T-helper 2 cell treated with Interferon-gamma antibody and Interleukin-4, amounts not matched to agents 5 μg/mL and 100 μg/mL, for 36 hours (primary cell): ENCODE measurements at regions not wholly inside any gene's neighbourhood (a gene's known extent, or its start where the extent isn't known, plus 50 kb on each side); places are given as distances from the start of the nearest gene placed in this dataset.

ENCODE experiments used
- DNase-seq: peaks from one replicate; pipeline ENCODE4 v3.0.0; 2021; ENCODE audit warnings: low spot score
- H3K27ac Mint-ChIP-seq: one replicate; pipeline ENCODE4 v1.8.0; 2021; ENCODE audit warnings: mild to moderate bottlenecking, mixed read lengths
- H3K27me3 Mint-ChIP-seq: one replicate; pipeline ENCODE4 v1.8.0; 2021; ENCODE audit warnings: low read depth, mixed read lengths
- H3K36me3 Mint-ChIP-seq: one replicate; pipeline ENCODE4 v1.8.0; 2021; ENCODE audit warnings: low read depth, mixed read lengths
- H3K4me1 Mint-ChIP-seq: one replicate; pipeline ENCODE4 v1.8.0; 2021; ENCODE audit warnings: low read depth, mixed read lengths
- H3K4me3 Mint-ChIP-seq: one replicate; pipeline ENCODE4 v1.8.0; 2022; ENCODE audit warnings: mild to moderate bottlenecking, moderate library complexity, mixed read lengths
- H3K9me3 Mint-ChIP-seq: one replicate; pipeline ENCODE4 v1.8.0; 2021; ENCODE audit warnings: mixed read lengths

DNA sequence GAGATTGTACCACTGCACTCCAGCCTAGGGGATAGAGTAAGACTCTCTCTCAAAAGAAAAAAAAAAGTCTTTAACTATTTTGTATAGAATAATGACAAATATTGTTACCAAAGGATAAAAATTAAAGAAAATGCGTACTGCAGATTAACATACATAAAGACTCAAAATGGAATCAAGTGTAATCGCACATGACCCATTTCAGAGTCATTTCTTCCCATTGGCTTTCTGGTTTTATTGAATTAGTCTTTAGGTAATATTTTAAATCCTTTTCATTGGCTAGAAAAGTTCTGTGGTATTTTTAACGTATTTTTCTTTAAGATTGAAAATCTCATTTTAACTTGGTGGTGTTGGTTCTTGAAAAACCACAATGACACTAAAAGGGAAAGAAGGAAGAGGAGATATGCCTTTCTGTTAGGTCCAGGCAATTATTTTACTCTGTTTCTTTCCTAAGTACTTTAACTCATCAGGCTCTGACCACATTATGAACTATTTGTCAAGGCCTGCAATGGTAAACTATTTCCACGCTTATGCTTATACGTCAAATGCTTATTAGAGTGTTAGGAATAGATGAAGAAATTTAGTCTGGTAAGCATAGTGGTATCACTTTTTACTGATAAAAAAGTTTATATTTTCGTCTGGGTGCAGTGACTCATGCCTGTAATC, 52.3 kb downstream of the PLEKHG1 start:
- Mint-ChIP-seq H3K27ac (no peak overlapping the region), H3K4me1 (no peaks in the 10 kb centered on the region), H3K9me3 (no peaks in the 10 kb centered on the region), H3K27me3 (peaks cover 2% of the 10 kb centered on the region), H3K36me3 (no peaks in the 10 kb centered on the region), H3K4me3 (no peak overlapping the region)
- no peak for DNase-seq

DNA sequence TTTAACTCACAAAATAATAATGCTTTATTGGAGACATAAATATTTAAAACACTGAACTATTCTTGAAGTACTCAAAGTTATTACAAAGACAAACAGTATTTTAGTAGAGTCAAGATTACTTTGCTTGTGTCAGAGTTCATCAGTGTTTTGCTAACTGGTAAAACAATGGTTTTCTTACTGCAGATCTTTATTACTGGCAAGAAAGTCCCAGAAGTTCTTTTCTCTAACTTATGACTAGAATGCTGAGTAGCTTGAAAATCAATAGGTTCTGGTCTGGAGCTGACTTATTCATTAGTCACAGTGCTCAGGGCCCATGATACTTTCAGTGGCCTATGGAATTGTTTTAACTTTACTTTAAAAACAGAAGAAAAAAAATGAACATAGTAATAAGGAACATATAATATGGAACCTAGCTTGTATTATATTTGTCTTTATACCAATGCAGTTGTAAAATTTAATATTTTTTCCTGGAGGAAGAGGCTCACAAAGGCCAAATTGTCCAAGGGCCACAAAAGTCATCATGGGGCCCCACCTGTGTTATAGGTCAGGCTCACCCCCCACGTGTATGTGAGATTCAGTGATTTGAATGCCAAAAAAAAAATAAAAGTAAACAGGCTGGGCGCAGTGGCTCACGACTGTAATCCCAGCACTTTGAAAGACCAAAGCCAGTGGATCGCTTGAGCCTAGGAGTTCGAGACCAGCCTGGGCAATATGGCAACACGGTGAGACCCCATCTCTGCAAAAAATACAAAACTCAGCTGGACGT, 53.3 kb downstream of the PLEKHG1 start:
- H3K36me3 Mint-ChIP-seq: no peaks in the 10 kb centered on the region
- no peaks in the 10 kb centered on the region for H3K9me3 Mint-ChIP-seq
- H3K4me3 Mint-ChIP-seq: no peak overlapping the region
- no peaks in the 10 kb centered on the region for H3K4me1 Mint-ChIP-seq
- peaks cover 5% of the 10 kb centered on the region for H3K27me3 Mint-ChIP-seq
- DNase-seq: no peak
- no peak overlapping the region for H3K27ac Mint-ChIP-seq

DNA sequence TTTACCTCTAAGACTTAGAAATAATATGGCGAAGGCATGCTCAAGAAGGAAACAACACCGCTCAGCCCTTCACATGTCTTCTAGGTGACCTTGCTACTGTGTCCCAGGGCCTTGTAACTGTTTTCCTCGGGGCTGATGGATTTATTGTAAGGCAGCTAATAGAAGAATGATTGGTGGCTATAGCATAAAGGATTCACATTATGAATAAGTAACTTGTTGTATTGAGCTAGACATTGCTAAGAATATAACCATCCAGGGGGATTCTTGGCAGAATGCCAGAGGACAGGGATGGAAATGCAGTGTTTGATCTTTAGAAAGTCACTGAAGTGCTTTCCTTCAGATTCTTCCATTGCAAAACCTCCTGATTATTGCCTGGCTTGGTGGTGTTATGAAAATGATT, 54.9 kb downstream of the PLEKHG1 start:
- Mint-ChIP-seq H3K36me3 (no peaks in the 10 kb centered on the region), H3K9me3 (no peaks in the 10 kb centered on the region), H3K27ac (no peak overlapping the region), H3K4me1 (no peaks in the 10 kb centered on the region), H3K27me3 (peaks cover 8% of the 10 kb centered on the region), H3K4me3 (no peak overlapping the region)
- DNase-seq: no peak

DNA sequence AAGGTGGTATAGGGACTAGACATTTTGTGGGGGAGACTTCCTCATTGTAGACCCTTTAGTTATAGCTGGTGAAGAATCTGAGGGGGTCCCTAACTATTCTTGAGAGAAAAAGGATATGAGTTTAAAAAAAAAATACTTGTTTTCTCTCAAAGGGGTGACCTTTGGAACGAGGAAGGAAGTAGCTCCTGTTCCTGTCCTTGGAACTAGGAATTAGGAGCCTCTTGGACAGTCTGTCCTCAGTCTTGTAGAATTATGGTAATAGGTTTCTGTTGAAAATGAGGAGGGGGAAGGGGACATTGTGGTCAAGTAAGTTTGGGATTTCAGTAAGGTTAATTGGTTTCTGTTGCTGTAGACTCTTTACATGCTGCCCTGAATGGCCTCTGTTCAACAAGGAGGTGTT, 56.5 kb downstream of the PLEKHG1 start:
- no peaks in the 10 kb centered on the region for H3K4me1 Mint-ChIP-seq

GRCh38 chr6:150658421-150658820, 58.7 kb downstream of the PLEKHG1 start:
- Mint-ChIP-seq H3K27ac (no peak overlapping the region), H3K36me3 (no peaks in the 10 kb centered on the region), H3K4me1 (no peaks in the 10 kb centered on the region), H3K4me3 (no peak overlapping the region), H3K9me3 (no peaks in the 10 kb centered on the region), H3K27me3 (peaks cover 13% of the 10 kb centered on the region)
- DNase-seq: no peak

More for the DNA sequence above, 56.5 kb downstream of the PLEKHG1 start:
- no peaks in the 10 kb centered on the region for H3K9me3 Mint-ChIP-seq
- H3K36me3 Mint-ChIP-seq: no peaks in the 10 kb centered on the region
- H3K4me3 Mint-ChIP-seq: no peak overlapping the region
- H3K27ac Mint-ChIP-seq: no peak overlapping the region
- peaks cover 13% of the 10 kb centered on the region for H3K27me3 Mint-ChIP-seq
- no peak for DNase-seq

GRCh38 chr6:150659046-150659763, 59.5 kb downstream of the PLEKHG1 start:
- no peak for DNase-seq
- H3K27me3 Mint-ChIP-seq: peaks cover 13% of the 10 kb centered on the region
- no peaks in the 10 kb centered on the region for H3K9me3 Mint-ChIP-seq
- H3K36me3 Mint-ChIP-seq: no peaks in the 10 kb centered on the region
- H3K4me1 Mint-ChIP-seq: no peaks in the 10 kb centered on the region
- no peak overlapping the region for H3K27ac Mint-ChIP-seq
- no peak overlapping the region for H3K4me3 Mint-ChIP-seq

GRCh38 chr6:150661216-150662007, 61.7 kb downstream of the PLEKHG1 start:
- Mint-ChIP-seq H3K36me3 (no peaks in the 10 kb centered on the region), H3K4me3 (no peak overlapping the region), H3K27me3 (peaks cover 13% of the 10 kb centered on the region), H3K4me1 (no peaks in the 10 kb centered on the region), H3K9me3 (no peaks in the 10 kb centered on the region), H3K27ac (no peak overlapping the region)
- no peak for DNase-seq

- Mint-ChIP-seq H3K27me3 (peaks cover 11% of the 10 kb centered on the region), H3K27ac (no peak overlapping the region), H3K36me3 (no peaks in the 10 kb centered on the region), H3K4me3 (no peak overlapping the region), H3K9me3 (no peaks in the 10 kb centered on the region), H3K4me1 (no peaks in the 10 kb centered on the region)
- no peak for DNase-seq
These were observed 63.1 kb downstream of the PLEKHG1 start for GRCh38 chr6:150662814-150663213.

DNA sequence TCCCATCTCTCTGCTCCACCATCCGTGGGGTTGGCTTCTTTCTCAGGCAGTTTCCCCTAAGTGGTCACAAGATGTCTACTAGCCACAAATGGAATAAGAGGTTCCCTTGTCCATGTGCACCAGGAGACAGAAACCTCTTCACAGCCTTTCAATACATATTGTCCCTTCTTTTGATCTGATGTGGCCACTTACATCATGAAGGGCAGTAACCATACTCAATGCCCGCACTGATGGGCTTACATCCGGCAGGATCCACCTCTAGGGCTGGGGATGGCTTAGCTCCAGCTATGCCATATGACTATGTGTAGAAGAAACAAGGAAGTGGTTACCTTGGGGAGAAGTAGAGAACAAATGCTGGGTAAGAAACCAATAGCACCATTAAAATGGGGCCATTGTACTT, 64.4 kb downstream of the PLEKHG1 start:
- no peak overlapping the region for H3K4me3 Mint-ChIP-seq
- H3K4me1 Mint-ChIP-seq: peaks cover 1% of the 10 kb centered on the region
- H3K36me3 Mint-ChIP-seq: no peaks in the 10 kb centered on the region
- DNase-seq: no peak
- peaks cover 11% of the 10 kb centered on the region for H3K27me3 Mint-ChIP-seq
- no peak overlapping the region for H3K27ac Mint-ChIP-seq
- no peaks in the 10 kb centered on the region for H3K9me3 Mint-ChIP-seq

DNA sequence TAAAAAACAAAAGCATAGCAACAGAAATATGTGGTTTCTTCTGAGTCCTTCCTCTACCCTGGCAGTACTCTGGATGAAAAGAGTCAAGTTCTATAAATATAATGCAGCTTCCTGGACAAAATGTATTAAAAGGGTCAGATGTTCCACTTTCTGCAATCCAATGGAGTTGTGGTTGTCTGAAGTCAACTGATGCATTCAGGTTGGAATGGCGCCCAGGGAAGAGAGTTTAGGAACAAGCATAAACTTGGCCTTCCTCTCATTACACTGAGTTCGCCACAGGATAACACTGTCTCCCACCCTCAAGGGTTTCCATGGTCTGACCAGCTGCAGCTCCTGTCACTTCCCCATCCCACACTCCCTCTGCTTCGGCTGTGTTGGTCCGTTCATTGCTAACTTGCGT, 66.4 kb downstream of the PLEKHG1 start:
- no peak for DNase-seq
- Mint-ChIP-seq H3K4me3 (no peak overlapping the region), H3K4me1 (peaks cover 1% of the 10 kb centered on the region), H3K27ac (no peak overlapping the region), H3K9me3 (no peaks in the 10 kb centered on the region), H3K27me3 (peaks cover 2% of the 10 kb centered on the region), H3K36me3 (no peaks in the 10 kb centered on the region)

- Mint-ChIP-seq H3K36me3 (no peaks in the 10 kb centered on the region), H3K27me3 (peaks cover 5% of the 10 kb centered on the region), H3K4me3 (no peak overlapping the region), H3K4me1 (peaks cover 1% of the 10 kb centered on the region), H3K9me3 (no peaks in the 10 kb centered on the region), H3K27ac (no peak overlapping the region)
- DNase-seq: no peak
These were observed 67.7 kb downstream of the PLEKHG1 start for GRCh38 chr6:150667359-150667758.

- DNase-seq: no peak
These were observed 68.5 kb downstream of the PLEKHG1 start for GRCh38 chr6:150667977-150668716.

GRCh38 chr6:150668900-150669302, 69.2 kb downstream of the PLEKHG1 start:
- Mint-ChIP-seq H3K27ac (no peak overlapping the region), H3K9me3 (no peaks in the 10 kb centered on the region), H3K27me3 (peaks cover 6% of the 10 kb centered on the region), H3K36me3 (no peaks in the 10 kb centered on the region), H3K4me1 (peaks cover 1% of the 10 kb centered on the region), H3K4me3 (no peak overlapping the region)
- DNase-seq: no peak

More at GRCh38 chr6:150667977-150668716, 68.5 kb downstream of the PLEKHG1 start:
- Mint-ChIP-seq H3K4me1 (peaks cover 1% of the 10 kb centered on the region), H3K9me3 (no peaks in the 10 kb centered on the region), H3K27me3 (peaks cover 5% of the 10 kb centered on the region), H3K27ac (no peak overlapping the region), H3K4me3 (no peak overlapping the region), H3K36me3 (no peaks in the 10 kb centered on the region)
